NCI-H524 (cell line): ENCODE measurements at regions not wholly inside any gene's neighbourhood (a gene's known extent, or its start where the extent isn't known, plus 50 kb on each side); places are given as distances from the start of the nearest gene placed in this dataset.

Experiments
- DNase-seq, 2 experiments: peaks; one replicate each; lab custom pipeline; 2025; lab: John Stamatoyannopoulos, UW

DNA sequence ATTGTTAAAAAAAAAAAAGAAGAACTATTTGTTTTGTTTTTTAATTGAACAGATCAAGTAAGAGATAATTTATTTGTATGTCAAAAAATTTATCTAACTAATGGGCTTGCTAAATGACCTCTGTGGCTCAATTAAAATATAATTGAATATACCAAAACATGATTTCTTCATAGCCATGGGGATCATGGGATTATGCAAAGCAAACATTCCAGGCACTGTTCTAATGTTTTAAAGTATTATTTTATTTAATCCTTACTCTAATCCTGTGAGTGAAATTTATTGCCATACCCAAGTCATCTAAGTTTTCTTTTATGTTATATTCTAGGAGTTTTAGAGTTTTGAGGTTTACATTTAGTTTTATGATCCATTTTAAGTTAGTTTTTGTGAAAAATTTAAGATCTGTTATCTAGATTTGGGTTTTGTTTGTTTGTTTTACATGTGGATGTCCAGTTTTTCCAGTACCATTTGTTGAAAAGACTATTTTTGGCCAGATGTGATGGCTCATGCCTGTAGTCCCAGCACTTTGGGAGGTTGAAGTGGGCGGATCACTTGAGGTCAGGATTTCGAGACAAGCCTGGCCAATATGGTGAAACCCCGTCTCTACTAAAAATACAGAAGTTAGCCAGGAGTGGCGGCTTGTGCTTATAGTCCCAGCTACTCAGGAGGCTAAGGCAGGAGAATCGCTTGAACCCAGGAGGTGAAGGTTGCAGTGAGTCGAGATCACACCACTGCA, 52.3 kb upstream of the CNOT10 start:
- no peak for DNase-seq

DNA sequence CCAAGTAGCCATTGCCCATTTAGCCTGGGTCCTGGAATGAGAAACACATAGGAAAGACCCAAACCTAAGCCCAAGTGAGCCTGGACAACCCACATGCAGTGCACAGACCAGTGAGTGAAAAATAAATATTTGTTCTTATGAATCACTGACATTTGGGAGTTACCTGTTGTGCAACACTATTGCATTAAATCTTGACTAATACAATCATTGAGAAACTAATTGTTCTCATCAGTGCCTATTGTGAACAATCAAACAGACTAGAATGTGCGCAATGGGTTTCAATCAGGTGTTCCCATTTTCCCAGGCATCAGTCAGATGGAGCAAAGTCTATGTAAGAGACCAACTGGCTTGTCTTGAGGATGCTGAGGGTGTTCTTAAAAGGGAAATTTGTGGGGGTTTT, 54.7 kb upstream of the CNOT10 start:
- no peak for DNase-seq

DNA sequence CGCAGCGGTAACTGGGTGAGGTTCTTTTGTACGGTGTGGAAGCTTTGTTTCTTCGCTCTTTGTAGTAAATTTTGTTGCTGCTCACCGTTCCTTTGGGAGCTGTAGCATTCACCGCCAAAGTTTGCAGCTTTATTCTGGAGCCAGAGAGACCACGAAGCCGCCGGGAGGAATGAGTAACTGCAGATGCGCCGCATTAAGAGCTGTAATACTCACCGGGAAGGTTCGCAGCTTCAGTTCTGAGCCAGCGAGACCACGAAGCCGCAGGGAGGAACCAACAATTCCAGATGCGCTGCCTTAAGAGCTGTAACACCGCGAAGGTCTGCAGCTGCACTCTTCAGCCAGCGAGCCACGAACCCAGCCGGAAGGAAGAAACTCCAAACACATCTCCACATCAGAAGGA, 56.0 kb upstream of the DYNC1LI1 start:
- DNase-seq: no peak

DNA sequence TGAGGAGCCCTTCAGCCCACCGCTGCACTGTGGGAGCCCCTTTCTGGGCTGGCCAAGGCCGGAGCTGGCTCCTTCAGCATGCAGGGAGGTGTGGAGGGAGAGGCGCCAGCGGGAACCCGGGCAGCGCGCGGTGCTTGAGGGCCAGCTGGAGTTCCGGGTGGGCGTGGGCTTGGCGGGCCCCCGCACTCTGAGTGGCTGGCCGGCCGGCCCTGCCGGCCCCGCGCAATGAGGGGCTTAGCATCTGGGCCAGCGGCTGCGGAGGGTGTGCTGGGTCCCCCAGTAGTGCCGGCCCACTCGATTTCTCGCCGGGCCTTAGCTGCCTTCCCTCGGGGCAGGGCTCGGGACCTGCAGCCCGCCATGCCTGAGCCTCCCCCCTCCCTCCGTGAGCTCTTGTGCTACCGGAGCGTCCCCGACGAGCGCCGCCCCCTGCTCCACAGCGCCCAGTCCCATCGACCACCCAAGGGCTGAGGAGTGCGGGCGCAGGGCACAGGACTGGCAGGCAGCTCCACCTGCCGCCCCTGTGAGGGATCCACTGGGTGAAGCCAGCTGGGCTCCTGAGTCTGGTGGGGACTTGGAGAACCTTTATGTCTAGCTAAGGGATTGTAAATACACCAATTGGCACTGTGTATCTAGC, 55.0 kb upstream of the DYNC1LI1 start:
- peak; percentile 35 to 67 for DNase-seq

GRCh38 chr3:32623532-32623931, 52.9 kb upstream of the DYNC1LI1 start:
- no peak for DNase-seq

GRCh38 chr3:32621466-32621865, 50.8 kb upstream of the DYNC1LI1 start:
- DNase-seq: no peak

- DNase-seq: no peak
Observed at GRCh38 chr3:32620611-32621310, 50.1 kb upstream of the DYNC1LI1 start.
